ENCODE measurements at regions not wholly inside any gene's neighbourhood (a gene's known extent, or its start where the extent isn't known, plus 50 kb on each side); places are given as distances from the start of the nearest gene placed in this dataset.

DNA sequence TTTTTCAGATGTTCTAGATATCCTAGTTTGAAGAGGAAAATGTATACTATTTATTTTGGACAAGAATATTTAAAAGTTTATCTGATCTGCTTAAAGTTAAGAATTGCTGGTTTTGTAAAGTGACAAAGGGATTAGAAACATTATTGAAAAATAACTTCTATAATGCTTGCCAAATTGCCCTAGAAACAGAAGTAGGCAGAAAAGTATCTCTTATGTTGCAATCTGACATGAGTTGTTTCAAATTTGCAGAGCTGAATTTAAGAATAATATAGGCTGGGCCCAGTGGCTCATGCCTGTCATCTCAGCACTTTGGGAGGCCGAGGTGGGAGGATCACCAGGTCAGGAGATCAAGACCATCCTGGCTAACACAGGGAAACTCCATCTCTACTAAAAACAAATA, 777.1 kb downstream of the LIG4 start:
- no peak for TF ChIP-seq GLIS1 (tag by site-specific recombination; IDR thresholded peaks at IDR 0.05)
- TF ChIP-seq MYNN (tag by site-specific recombination; IDR thresholded peaks at IDR 0.05; ENCODE audit: borderline replicate concordance), result no peak
- TF ChIP-seq ZNF707 (tag by site-specific recombination; IDR thresholded peaks at IDR 0.05), result no peak
- TF ChIP-seq ZNF138 (tag by site-specific recombination; IDR thresholded peaks at IDR 0.05; ENCODE audit: borderline replicate concordance), result no peak
- no peak for TF ChIP-seq ZNF211 (tag by site-specific recombination; IDR thresholded peaks at IDR 0.05; ENCODE audit: low read depth)
- TF ChIP-seq, protein P1, sequence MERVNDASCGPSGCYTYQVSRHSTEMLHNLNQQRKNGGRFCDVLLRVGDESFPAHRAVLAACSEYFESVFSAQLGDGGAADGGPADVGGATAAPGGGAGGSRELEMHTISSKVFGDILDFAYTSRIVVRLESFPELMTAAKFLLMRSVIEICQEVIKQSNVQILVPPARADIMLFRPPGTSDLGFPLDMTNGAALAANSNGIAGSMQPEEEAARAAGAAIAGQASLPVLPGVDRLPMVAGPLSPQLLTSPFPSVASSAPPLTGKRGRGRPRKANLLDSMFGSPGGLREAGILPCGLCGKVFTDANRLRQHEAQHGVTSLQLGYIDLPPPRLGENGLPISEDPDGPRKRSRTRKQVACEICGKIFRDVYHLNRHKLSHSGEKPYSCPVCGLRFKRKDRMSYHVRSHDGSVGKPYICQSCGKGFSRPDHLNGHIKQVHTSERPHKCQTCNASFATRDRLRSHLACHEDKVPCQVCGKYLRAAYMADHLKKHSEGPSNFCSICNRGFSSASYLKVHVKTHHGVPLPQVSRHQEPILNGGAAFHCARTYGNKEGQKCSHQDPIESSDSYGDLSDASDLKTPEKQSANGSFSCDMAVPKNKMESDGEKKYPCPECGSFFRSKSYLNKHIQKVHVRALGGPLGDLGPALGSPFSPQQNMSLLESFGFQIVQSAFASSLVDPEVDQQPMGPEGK (tag by site-specific recombination; IDR thresholded peaks at IDR 0.05), result no peak
- TF ChIP-seq, protein P2, sequence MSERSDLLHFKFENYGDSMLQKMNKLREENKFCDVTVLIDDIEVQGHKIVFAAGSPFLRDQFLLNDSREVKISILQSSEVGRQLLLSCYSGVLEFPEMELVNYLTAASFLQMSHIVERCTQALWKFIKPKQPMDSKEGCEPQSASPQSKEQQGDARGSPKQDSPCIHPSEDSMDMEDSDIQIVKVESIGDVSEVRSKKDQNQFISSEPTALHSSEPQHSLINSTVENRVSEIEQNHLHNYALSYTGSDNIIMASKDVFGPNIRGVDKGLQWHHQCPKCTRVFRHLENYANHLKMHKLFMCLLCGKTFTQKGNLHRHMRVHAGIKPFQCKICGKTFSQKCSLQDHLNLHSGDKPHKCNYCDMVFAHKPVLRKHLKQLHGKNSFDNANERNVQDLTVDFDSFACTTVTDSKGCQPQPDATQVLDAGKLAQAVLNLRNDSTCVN (tag by site-specific recombination; optimal IDR thresholded peaks at IDR 0.05), result no peak
- no peak for TF ChIP-seq ZNF184 (tag by site-specific recombination; IDR thresholded peaks at IDR 0.05)
- ChIA-PET CTCF (no interaction called here), POLR2A (no interaction called here)
- H3K27ac ChIP-seq (ENCODE audit: extremely low read depth, low read depth, low read length), result no peak overlapping the region
- no peaks in the 10 kb centered on the region for H3K4me1 ChIP-seq (ENCODE audit: control insufficient read depth, insufficient read depth, low read length)
- H3K9me3 ChIP-seq (ENCODE audit: control insufficient read depth, insufficient read depth, low read depth, low read length), result no peaks in the 10 kb centered on the region
- no peaks in the 10 kb centered on the region for H3K36me3 ChIP-seq (ENCODE audit: control insufficient read depth in 2 of 2, insufficient read depth in 1 of 2, low read length in 2 of 2)
- H3K4me3 ChIP-seq (ENCODE audit: low read depth, low read length), result no peak overlapping the region

DNA sequence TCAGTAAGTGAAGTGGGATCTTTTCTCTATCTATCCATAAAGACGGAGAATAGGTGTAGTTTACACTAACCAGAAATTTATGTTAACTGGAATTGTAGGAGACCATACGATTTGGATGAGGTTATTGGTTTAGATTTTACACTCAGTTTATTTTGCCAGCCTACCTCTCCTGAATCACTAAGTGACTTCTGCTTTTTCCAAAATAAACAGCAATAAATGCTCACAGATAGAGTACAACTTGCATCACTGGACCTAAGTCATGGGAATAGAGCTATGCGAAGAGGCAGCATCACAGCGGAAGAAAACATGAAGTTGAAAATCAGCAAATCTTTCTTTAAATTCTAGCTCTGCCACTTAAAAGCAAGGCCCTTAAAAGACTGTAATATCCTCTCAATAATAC, 781.0 kb downstream of the LIG4 start:
- POLR2A ChIA-PET, result no interaction called here
- no peaks in the 10 kb centered on the region for H3K9me3 ChIP-seq (ENCODE audit: control insufficient read depth, insufficient read depth, low read depth, low read length)
- no peak overlapping the region for H3K27ac ChIP-seq (ENCODE audit: extremely low read depth, low read depth, low read length)
- H3K4me3 ChIP-seq (ENCODE audit: low read depth, low read length), result no peak overlapping the region
- H3K4me1 ChIP-seq (ENCODE audit: control insufficient read depth, insufficient read depth, low read length), result no peaks in the 10 kb centered on the region
- CTCF ChIA-PET, result no interaction called here
- no peaks in the 10 kb centered on the region for H3K36me3 ChIP-seq (ENCODE audit: control insufficient read depth in 2 of 2, insufficient read depth in 1 of 2, low read length in 2 of 2)
- TF ChIP-seq ZNF514 (tag by site-specific recombination; IDR thresholded peaks at IDR 0.05) (no peak), ZNF530 (tag by site-specific recombination; IDR thresholded peaks at IDR 0.05; ENCODE audit: low read depth) (no peak), ZNF37A (tag by site-specific recombination; IDR thresholded peaks at IDR 0.05) (no peak), ZNF366 (tag by site-specific recombination; conservative IDR thresholded peaks at IDR 0.05) (no peak), ZNF621 (tag by site-specific recombination; IDR thresholded peaks at IDR 0.05) (no peak), ZBTB17 (tag by site-specific recombination; IDR thresholded peaks at IDR 0.05) (no peak), ZNF202 (tag by site-specific recombination; IDR thresholded peaks at IDR 0.05; ENCODE audit: borderline replicate concordance) (no peak), ZNF391 (tag by site-specific recombination; IDR thresholded peaks at IDR 0.05; ENCODE audit: borderline replicate concordance, low read depth) (no peak), ZNF274 (IDR thresholded peaks at IDR 0.05; ENCODE audit: low read length) (no peak), ZNF274 (tag by site-specific recombination; IDR thresholded peaks at IDR 0.05; ENCODE audit: borderline replicate concordance) (no peak), ZNF654 (tag by site-specific recombination; IDR thresholded peaks at IDR 0.05; ENCODE audit: low read depth) (no peak)
- TF ChIP-seq, protein P3, sequence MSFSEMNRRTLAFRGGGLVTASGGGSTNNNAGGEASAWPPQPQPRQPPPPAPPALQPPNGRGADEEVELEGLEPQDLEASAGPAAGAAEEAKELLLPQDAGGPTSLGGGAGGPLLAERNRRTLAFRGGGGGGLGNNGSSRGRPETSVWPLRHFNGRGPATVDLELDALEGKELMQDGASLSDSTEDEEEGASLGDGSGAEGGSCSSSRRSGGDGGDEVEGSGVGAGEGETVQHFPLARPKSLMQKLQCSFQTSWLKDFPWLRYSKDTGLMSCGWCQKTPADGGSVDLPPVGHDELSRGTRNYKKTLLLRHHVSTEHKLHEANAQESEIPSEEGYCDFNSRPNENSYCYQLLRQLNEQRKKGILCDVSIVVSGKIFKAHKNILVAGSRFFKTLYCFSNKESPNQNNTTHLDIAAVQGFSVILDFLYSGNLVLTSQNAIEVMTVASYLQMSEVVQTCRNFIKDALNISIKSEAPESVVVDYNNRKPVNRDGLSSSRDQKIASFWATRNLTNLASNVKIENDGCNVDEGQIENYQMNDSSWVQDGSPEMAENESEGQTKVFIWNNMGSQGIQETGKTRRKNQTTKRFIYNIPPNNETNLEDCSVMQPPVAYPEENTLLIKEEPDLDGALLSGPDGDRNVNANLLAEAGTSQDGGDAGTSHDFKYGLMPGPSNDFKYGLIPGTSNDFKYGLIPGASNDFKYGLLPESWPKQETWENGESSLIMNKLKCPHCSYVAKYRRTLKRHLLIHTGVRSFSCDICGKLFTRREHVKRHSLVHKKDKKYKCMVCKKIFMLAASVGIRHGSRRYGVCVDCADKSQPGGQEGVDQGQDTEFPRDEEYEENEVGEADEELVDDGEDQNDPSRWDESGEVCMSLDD (tag by site-specific recombination; IDR thresholded peaks at IDR 0.05), result no peak
- TF ChIP-seq, protein P4, sequence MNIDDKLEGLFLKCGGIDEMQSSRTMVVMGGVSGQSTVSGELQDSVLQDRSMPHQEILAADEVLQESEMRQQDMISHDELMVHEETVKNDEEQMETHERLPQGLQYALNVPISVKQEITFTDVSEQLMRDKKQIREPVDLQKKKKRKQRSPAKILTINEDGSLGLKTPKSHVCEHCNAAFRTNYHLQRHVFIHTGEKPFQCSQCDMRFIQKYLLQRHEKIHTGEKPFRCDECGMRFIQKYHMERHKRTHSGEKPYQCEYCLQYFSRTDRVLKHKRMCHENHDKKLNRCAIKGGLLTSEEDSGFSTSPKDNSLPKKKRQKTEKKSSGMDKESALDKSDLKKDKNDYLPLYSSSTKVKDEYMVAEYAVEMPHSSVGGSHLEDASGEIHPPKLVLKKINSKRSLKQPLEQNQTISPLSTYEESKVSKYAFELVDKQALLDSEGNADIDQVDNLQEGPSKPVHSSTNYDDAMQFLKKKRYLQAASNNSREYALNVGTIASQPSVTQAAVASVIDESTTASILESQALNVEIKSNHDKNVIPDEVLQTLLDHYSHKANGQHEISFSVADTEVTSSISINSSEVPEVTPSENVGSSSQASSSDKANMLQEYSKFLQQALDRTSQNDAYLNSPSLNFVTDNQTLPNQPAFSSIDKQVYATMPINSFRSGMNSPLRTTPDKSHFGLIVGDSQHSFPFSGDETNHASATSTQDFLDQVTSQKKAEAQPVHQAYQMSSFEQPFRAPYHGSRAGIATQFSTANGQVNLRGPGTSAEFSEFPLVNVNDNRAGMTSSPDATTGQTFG (tag by site-specific recombination; IDR thresholded peaks at IDR 0.05; ENCODE audit: borderline replicate concordance), result no peak
- TF ChIP-seq, protein P2 (tag by site-specific recombination; optimal IDR thresholded peaks at IDR 0.05), result no peak
- TF ChIP-seq, protein P5, sequence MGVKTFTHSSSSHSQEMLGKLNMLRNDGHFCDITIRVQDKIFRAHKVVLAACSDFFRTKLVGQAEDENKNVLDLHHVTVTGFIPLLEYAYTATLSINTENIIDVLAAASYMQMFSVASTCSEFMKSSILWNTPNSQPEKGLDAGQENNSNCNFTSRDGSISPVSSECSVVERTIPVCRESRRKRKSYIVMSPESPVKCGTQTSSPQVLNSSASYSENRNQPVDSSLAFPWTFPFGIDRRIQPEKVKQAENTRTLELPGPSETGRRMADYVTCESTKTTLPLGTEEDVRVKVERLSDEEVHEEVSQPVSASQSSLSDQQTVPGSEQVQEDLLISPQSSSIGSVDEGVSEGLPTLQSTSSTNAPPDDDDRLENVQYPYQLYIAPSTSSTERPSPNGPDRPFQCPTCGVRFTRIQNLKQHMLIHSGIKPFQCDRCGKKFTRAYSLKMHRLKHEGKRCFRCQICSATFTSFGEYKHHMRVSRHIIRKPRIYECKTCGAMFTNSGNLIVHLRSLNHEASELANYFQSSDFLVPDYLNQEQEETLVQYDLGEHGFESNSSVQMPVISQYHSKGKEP (tag by site-specific recombination; IDR thresholded peaks at IDR 0.05), result no peak
